ENCODE measurements at regions not wholly inside any gene's neighbourhood (a gene's known extent, or its start where the extent isn't known, plus 50 kb on each side); places are given as distances from the start of the nearest gene placed in this dataset.
"Not testable (repeated sequence)": the region's sequence is repeated elsewhere in the genome, so short reads cannot be mapped to it uniquely, and the experiment has no call there.

- DNase-seq, result no peak
Measured at GRCh38 chr6:99668036-99668705, 61.5 kb downstream of the PRDM13 start.

GRCh38 chr6:99689916-99690685, 83.5 kb downstream of the PRDM13 start:
- DNase-seq, result no peak

- DNase-seq, result not testable (repeated sequence)
Measured at GRCh38 chr6:99702287-99702686, 95.7 kb downstream of the PRDM13 start.

GRCh38 chr6:99709062-99709461, 102.4 kb downstream of the PRDM13 start:
- DNase-seq, result no peak

GRCh38 chr6:99711302-99711701, 104.7 kb downstream of the PRDM13 start:
- no peak for DNase-seq

GRCh38 chr6:99711925-99712324, 105.3 kb downstream of the PRDM13 start:
- no peak for DNase-seq

GRCh38 chr6:99712519-99712918, 105.9 kb downstream of the PRDM13 start:
- no peak for DNase-seq

GRCh38 chr6:99722043-99722442, 115.4 kb downstream of the PRDM13 start:
- DNase-seq, result not testable (repeated sequence)

GRCh38 chr6:99730237-99730636, 123.6 kb downstream of the PRDM13 start:
- DNase-seq, result not testable (repeated sequence)

GRCh38 chr6:99736302-99736701, 129.7 kb downstream of the PRDM13 start:
- DNase-seq, result no peak

GRCh38 chr6:99739526-99739925, 132.9 kb downstream of the PRDM13 start:
- no peak for DNase-seq

- DNase-seq, result no peak
Measured at GRCh38 chr6:99741092-99741491, 134.5 kb downstream of the PRDM13 start.

GRCh38 chr6:99743647-99744046, 137.0 kb downstream of the PRDM13 start:
- no peak for DNase-seq

- no peak for DNase-seq
Measured at GRCh38 chr6:99745651-99746050, 139.0 kb downstream of the PRDM13 start.

- peak; percentile 81 to 89 for DNase-seq
Measured at GRCh38 chr6:99746261-99746895, 139.7 kb downstream of the PRDM13 start.

- no peak for DNase-seq
Measured at GRCh38 chr6:99761711-99762110, 155.1 kb downstream of the PRDM13 start.

- DNase-seq, result no peak
Measured at GRCh38 chr6:99768166-99768565, 161.5 kb downstream of the PRDM13 start.

- DNase-seq, result no peak
Measured at GRCh38 chr6:99779631-99780555, 173.3 kb downstream of the PRDM13 start.

- DNase-seq, result no peak
Measured at GRCh38 chr6:99780556-99780885, 173.9 kb downstream of the PRDM13 start.

- no peak for DNase-seq
Measured at GRCh38 chr6:99789767-99790166, 183.1 kb downstream of the PRDM13 start.

- DNase-seq, result peak; percentile 25 to 41
Measured at GRCh38 chr6:99790679-99791078, 184.0 kb downstream of the PRDM13 start.

- DNase-seq, result no peak
Measured at GRCh38 chr6:99801805-99802204, 192.2 kb downstream of the MCHR2 start.

Data from Kasumi-1 (cell line).